ENCODE measurements at regions not wholly inside any gene's neighbourhood (a gene's known extent, or its start where the extent isn't known, plus 50 kb on each side); places are given as distances from the start of the nearest gene placed in this dataset.

- Histone ChIP-seq H3K27me3 (ENCODE audit: insufficient read depth, low read length) (peaks cover 16% of the 10 kb centered on the region; the same call in 1 of the 2 replicates), H3K9me2 (ENCODE audit: insufficient read depth) (no peaks in the 10 kb centered on the region), H3K4me1 (ENCODE audit: control insufficient read depth in 1 of 2, insufficient read depth in 2 of 2, low read length in 2 of 2) (no peaks in the 10 kb centered on the region), H3K4me2 (ENCODE audit: low read length) (no peak overlapping the region), H3K9me3 (ENCODE audit: control insufficient read depth in 1 of 2, insufficient read depth in 1 of 2, low read depth in 1 of 2, low read length in 2 of 2) (no peaks in the 10 kb centered on the region), H3K27ac (ENCODE audit: low read depth, low read length) (no peak overlapping the region), H2AFZ (ENCODE audit: low read depth, low read length, poor library complexity, severe bottlenecking) (no peak overlapping the region), H3K9ac (ENCODE audit: low read length) (no peak overlapping the region), H3K4me3 (replicated peaks in 1 of 2; ENCODE audit: low read depth in 1 of 2, low read length in 2 of 2) (no peak overlapping the region), H4K20me1 (ENCODE audit: insufficient read depth) (no peaks in the 10 kb centered on the region), H3K36me3 (ENCODE audit: control insufficient read depth in 1 of 2, insufficient read depth in 2 of 2, low read length in 2 of 2) (no peaks in the 10 kb centered on the region), H3K79me2 (ENCODE audit: insufficient read depth, low read length) (no peaks in the 10 kb centered on the region)
- BruUV-seq (replicated peaks) = no TSS peak
- RAD21 ChIA-PET (ENCODE audit: low non-redundant PET in 1 of 2, low total read pairs in 2 of 2, uncharacterized antibody in 2 of 2, unreplicated experiment in 2 of 2) = no interaction called here
- TF ChIP-seq, protein P1, sequence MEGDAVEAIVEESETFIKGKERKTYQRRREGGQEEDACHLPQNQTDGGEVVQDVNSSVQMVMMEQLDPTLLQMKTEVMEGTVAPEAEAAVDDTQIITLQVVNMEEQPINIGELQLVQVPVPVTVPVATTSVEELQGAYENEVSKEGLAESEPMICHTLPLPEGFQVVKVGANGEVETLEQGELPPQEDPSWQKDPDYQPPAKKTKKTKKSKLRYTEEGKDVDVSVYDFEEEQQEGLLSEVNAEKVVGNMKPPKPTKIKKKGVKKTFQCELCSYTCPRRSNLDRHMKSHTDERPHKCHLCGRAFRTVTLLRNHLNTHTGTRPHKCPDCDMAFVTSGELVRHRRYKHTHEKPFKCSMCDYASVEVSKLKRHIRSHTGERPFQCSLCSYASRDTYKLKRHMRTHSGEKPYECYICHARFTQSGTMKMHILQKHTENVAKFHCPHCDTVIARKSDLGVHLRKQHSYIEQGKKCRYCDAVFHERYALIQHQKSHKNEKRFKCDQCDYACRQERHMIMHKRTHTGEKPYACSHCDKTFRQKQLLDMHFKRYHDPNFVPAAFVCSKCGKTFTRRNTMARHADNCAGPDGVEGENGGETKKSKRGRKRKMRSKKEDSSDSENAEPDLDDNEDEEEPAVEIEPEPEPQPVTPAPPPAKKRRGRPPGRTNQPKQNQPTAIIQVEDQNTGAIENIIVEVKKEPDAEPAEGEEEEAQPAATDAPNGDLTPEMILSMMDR (IDR thresholded peaks at IDR 0.05 in 2 of 3, conservative IDR thresholded peaks at IDR 0.05 in 1 of 3; ENCODE audit: borderline replicate concordance in 1 of 3, insufficient read depth in 1 of 3, low read depth in 2 of 3, low read length in 2 of 3) = no peak
- TF ChIP-seq FOSL1 (IDR thresholded peaks at IDR 0.05; ENCODE audit: low read depth) (no peak), TCF7L2 (IDR thresholded peaks at IDR 0.05; ENCODE audit: borderline replicate concordance, extremely low read depth, insufficient read depth, insufficient read length) (no peak), CBX3 (IDR thresholded peaks at IDR 0.05; ENCODE audit: low read depth) (no peak), SIN3A (IDR thresholded peaks at IDR 0.05; ENCODE audit: low read depth) (no peak), JUND (IDR thresholded peaks at IDR 0.05) (no peak), MAX (IDR thresholded peaks at IDR 0.05) (no peak), EZH2 (IDR thresholded peaks at IDR 0.05) (no peak), CEBPB (IDR thresholded peaks at IDR 0.05; ENCODE audit: low read depth) (no peak), YY1 (IDR thresholded peaks at IDR 0.05; ENCODE audit: extremely low read depth, insufficient replicate concordance, low read depth, low read length) (no peak), SP1 (IDR thresholded peaks at IDR 0.05; ENCODE audit: low read depth) (no peak), ATF3 (IDR thresholded peaks at IDR 0.05) (no peak), POLR2A (IDR thresholded peaks at IDR 0.05; ENCODE audit: borderline replicate concordance, extremely low read depth, insufficient read depth, insufficient read length) (no peak)
- TF ChIP-seq, protein P2, sequence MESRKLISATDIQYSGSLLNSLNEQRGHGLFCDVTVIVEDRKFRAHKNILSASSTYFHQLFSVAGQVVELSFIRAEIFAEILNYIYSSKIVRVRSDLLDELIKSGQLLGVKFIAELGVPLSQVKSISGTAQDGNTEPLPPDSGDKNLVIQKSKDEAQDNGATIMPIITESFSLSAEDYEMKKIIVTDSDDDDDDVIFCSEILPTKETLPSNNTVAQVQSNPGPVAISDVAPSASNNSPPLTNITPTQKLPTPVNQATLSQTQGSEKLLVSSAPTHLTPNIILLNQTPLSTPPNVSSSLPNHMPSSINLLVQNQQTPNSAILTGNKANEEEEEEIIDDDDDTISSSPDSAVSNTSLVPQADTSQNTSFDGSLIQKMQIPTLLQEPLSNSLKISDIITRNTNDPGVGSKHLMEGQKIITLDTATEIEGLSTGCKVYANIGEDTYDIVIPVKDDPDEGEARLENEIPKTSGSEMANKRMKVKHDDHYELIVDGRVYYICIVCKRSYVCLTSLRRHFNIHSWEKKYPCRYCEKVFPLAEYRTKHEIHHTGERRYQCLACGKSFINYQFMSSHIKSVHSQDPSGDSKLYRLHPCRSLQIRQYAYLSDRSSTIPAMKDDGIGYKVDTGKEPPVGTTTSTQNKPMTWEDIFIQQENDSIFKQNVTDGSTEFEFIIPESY (IDR thresholded peaks at IDR 0.05; ENCODE audit: extremely low read depth, insufficient replicate concordance, low read length) = no peak
- POLR2A ChIA-PET = no interaction called here
- DNase-seq (ENCODE audit: low read depth, low spot score) (no peak), ATAC-seq (no peak)
- intact Hi-C loops (cut with micrococcal nuclease) = no loop called here
- CTCF ChIA-PET = interaction anchor here (0.8 kb wide), 1 partner anchor 219 kb away, joined by 3 read pairs; no protein-coding TSS in a partner anchor
Measured at GRCh38 chr7:26588511-26588910, 275.9 kb downstream of the SKAP2 start.
